OCI-LY1 (cell line): ENCODE measurements at regions not wholly inside any gene's neighbourhood (a gene's known extent, or its start where the extent isn't known, plus 50 kb on each side); places are given as distances from the start of the nearest gene placed in this dataset.

ENCODE experiments used
- H2AFZ ChIP-seq: fragments of 200-600 bp; sonication (generic), shearing (Covaris generic); 2 replicates; pipeline ENCODE4 v1.6.0; 2014; ENCODE audit warnings: antibody characterized with exemption, mild to moderate bottlenecking, low read length
- H3F3A ChIP-seq: fragments of 200-600 bp; sonication (generic), shearing (Covaris generic); 2 replicates; pipeline ENCODE4 v1.6.0; 2014; ENCODE audit warnings: mild to moderate bottlenecking, antibody characterized with exemption, low read length, moderate library complexity; ENCODE audit not compliant: insufficient read depth
- H3K27ac ChIP-seq: fragments of 200-600 bp; sonication (generic); 2 replicates; pipeline ENCODE4 v1.5.1; 2014; ENCODE audit warnings: low read length, mixed run types, mild to moderate bottlenecking, low read depth; ENCODE audit not compliant: poor library complexity, severe bottlenecking
- H3K27me3 ChIP-seq: fragments of 200-600 bp; sonication (generic); 2 replicates; pipeline ENCODE4 v1.6.0; 2014; ENCODE audit warnings: antibody characterized with exemption, mild to moderate bottlenecking, low read length, moderate library complexity; ENCODE audit not compliant: insufficient read depth
- H3K36me3 ChIP-seq: fragments of 200-600 bp; sonication (generic); 2 replicates; pipeline ENCODE4 v1.6.1; 2014; ENCODE audit warnings: mild to moderate bottlenecking, antibody characterized with exemption, low read length, moderate library complexity, mixed read lengths; ENCODE audit not compliant: insufficient read depth
- H3K4me1 ChIP-seq: fragments of 200-600 bp; sonication (generic); 2 replicates; pipeline ENCODE4 v1.5.1; 2014; ENCODE audit warnings: mild to moderate bottlenecking, low read length, moderate library complexity; ENCODE audit not compliant: insufficient read depth, severe bottlenecking
- H3K4me2 ChIP-seq: fragments of 200-600 bp; sonication (generic), shearing (Covaris generic); 2 replicates; pipeline ENCODE4 v1.6.1; 2014; ENCODE audit warnings: low read length
- H3K4me3 ChIP-seq: fragments of 200-600 bp; sonication (generic); 2 replicates; pipeline ENCODE4 v1.5.1; 2014; ENCODE audit warnings: low read length, low read depth, mild to moderate bottlenecking, mixed read lengths; ENCODE audit not compliant: poor library complexity, severe bottlenecking
- H3K79me2 ChIP-seq: fragments of 200-600 bp; shearing (Covaris generic); 2 replicates; pipeline ENCODE4 v1.6.1; 2016; ENCODE audit warnings: mixed run types, low read length, mixed read lengths; ENCODE audit not compliant: insufficient read depth
- H3K9ac ChIP-seq: fragments of 200-600 bp; sonication (generic), shearing (Covaris generic); 2 replicates; pipeline ENCODE4 v1.6.1; 2014; ENCODE audit warnings: mild to moderate bottlenecking, low read length, mixed read lengths
- H3K9me2 ChIP-seq: fragments of 200-600 bp; sonication (generic), shearing (Covaris generic); 2 replicates; pipeline ENCODE4 v1.6.1; 2014; ENCODE audit warnings: low read depth, mild to moderate bottlenecking, low read length, mixed read lengths
- H3K9me3 ChIP-seq: fragments of 200-600 bp; shearing (Covaris generic); 2 replicates; pipeline ENCODE4 v1.6.1; 2014; ENCODE audit warnings: low read length, mixed read lengths
- H4K20me1 ChIP-seq: fragments of 200-600 bp; sonication (generic), shearing (Covaris generic); 2 replicates; pipeline ENCODE4 v1.6.0; 2016; ENCODE audit warnings: mild to moderate bottlenecking, low read length; ENCODE audit not compliant: insufficient read depth
- EZH2 ChIP-seq: fragments of 200-600 bp; sonication (generic), shearing (Covaris generic); IDR thresholded peaks from 2 replicates; pipeline ENCODE4 v1.8.0; 2017; ENCODE audit warnings: borderline replicate concordance, mixed run types, mild to moderate bottlenecking, antibody characterized with exemption, low read length, moderate library complexity, mixed read lengths
- TF ChIP-seq, protein P1 (sequence below): fragments of 200-600 bp; sonication (generic), shearing (Covaris generic); IDR thresholded peaks from 2 replicates; pipeline ENCODE4 v1.5.1; 2017; ENCODE audit warnings: mild to moderate bottlenecking, antibody characterized with exemption, low read length, moderate library complexity, mixed read lengths

DNA sequence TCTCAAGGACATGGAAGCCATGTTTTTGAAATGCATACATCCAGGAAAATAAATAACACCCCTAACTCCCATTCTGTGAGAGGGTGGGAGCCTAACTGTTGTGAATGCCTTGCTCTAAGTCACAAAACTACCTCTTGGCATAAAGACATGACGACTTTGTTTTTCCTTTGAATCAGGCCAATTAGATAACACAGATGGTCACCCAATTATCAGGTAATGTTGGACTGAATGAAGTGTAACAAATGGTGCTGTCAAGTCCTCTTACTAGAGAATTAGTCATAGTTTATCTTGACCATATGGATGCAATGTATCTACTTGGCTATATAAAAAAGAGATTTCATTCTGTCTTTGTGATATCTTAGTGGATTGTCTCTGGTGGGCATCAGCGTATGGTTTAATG, 553.6 kb upstream of the ATXN8OS start:
- Histone ChIP-seq H3K27me3 (no peaks in the 10 kb centered on the region), H3K9me2 (no peaks in the 10 kb centered on the region), H3K4me2 (no peak overlapping the region), H2AFZ (no peak overlapping the region), H3F3A (no peaks in the 10 kb centered on the region), H3K79me2 (no peaks in the 10 kb centered on the region), H3K4me3 (no peak overlapping the region), H3K9ac (no peak overlapping the region), H3K36me3 (no peaks in the 10 kb centered on the region), H3K4me1 (no peaks in the 10 kb centered on the region), H3K27ac (no peak overlapping the region), H3K9me3 (no peaks in the 10 kb centered on the region), H4K20me1 (no peaks in the 10 kb centered on the region)
- TF ChIP-seq EZH2 = no peak
- TF ChIP-seq, protein P1, sequence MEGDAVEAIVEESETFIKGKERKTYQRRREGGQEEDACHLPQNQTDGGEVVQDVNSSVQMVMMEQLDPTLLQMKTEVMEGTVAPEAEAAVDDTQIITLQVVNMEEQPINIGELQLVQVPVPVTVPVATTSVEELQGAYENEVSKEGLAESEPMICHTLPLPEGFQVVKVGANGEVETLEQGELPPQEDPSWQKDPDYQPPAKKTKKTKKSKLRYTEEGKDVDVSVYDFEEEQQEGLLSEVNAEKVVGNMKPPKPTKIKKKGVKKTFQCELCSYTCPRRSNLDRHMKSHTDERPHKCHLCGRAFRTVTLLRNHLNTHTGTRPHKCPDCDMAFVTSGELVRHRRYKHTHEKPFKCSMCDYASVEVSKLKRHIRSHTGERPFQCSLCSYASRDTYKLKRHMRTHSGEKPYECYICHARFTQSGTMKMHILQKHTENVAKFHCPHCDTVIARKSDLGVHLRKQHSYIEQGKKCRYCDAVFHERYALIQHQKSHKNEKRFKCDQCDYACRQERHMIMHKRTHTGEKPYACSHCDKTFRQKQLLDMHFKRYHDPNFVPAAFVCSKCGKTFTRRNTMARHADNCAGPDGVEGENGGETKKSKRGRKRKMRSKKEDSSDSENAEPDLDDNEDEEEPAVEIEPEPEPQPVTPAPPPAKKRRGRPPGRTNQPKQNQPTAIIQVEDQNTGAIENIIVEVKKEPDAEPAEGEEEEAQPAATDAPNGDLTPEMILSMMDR = no peak

- Histone ChIP-seq H4K20me1 (no peaks in the 10 kb centered on the region), H3K27ac (no peak overlapping the region), H3F3A (no peaks in the 10 kb centered on the region), H3K4me1 (no peaks in the 10 kb centered on the region), H3K4me2 (no peak overlapping the region), H3K9me3 (no peaks in the 10 kb centered on the region), H3K79me2 (no peaks in the 10 kb centered on the region), H2AFZ (no peak overlapping the region), H3K27me3 (no peaks in the 10 kb centered on the region), H3K9me2 (no peaks in the 10 kb centered on the region), H3K36me3 (no peaks in the 10 kb centered on the region), H3K9ac (no peak overlapping the region), H3K4me3 (no peak overlapping the region)
- TF ChIP-seq, protein P1 = no peak
- TF ChIP-seq EZH2 = no peak
Observed at GRCh38 chr13:69551193-69551592, 556.4 kb upstream of the ATXN8OS start.

DNA sequence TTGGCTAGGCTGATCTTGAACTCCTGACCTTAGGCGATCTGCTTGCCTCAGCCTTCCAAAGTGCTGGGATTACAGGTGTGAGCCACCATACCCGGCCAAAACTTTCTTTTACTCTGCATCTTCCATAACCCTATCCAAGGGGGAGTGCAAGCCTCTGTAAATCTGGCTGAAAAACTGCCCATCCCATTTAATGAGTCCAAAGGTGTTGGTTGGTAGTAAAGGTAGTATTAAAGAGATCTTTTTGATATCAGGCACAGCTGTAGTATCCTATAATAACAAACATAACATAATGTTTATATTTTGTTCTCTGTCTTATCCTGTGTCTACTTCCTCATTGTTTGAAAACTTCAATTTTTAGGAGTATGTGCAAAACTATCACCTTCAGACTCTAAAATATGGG, 559.8 kb upstream of the ATXN8OS start:
- H3K79me2 ChIP-seq = no peaks in the 10 kb centered on the region
- no peaks in the 10 kb centered on the region; the same call in 1 of the 2 replicates for H4K20me1 ChIP-seq
- H3F3A ChIP-seq = no peaks in the 10 kb centered on the region
- H3K9me2 ChIP-seq = no peaks in the 10 kb centered on the region
- no peak overlapping the region for H3K4me2 ChIP-seq
- no peak overlapping the region for H3K4me3 ChIP-seq
- H3K9me3 ChIP-seq = no peaks in the 10 kb centered on the region
- no peak overlapping the region for H3K27ac ChIP-seq
- TF ChIP-seq EZH2 = no peak
- TF ChIP-seq, protein P1 = no peak
- H3K36me3 ChIP-seq = no peaks in the 10 kb centered on the region
- H2AFZ ChIP-seq = no peak overlapping the region
- no peaks in the 10 kb centered on the region for H3K27me3 ChIP-seq
- no peak overlapping the region for H3K9ac ChIP-seq
- H3K4me1 ChIP-seq = no peaks in the 10 kb centered on the region
